ENCODE measurements at regions not wholly inside any gene's neighbourhood (a gene's known extent, or its start where the extent isn't known, plus 50 kb on each side); places are given as distances from the start of the nearest gene placed in this dataset.

DNA sequence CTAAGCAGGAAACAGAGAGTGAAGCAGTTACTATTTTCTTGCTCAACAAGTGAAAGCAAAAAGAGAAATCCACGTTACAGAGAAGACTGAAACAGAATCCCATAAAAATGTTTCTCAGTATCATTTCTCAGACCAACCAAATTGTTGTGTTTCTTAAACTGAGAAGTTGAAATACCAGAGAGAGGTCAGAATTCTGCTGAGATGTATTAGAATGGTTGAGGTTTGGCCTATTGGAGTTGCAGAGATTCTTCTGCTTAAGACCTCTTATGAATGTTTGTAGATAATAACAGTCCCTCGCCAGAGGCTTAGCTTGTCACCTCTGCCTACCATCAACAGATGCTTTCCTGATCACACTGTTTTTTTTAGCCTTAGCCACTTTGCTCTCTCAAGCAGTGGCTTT lies 481.4 kb downstream of the TRIML1 start:
- TF ChIP-seq, protein P1, sequence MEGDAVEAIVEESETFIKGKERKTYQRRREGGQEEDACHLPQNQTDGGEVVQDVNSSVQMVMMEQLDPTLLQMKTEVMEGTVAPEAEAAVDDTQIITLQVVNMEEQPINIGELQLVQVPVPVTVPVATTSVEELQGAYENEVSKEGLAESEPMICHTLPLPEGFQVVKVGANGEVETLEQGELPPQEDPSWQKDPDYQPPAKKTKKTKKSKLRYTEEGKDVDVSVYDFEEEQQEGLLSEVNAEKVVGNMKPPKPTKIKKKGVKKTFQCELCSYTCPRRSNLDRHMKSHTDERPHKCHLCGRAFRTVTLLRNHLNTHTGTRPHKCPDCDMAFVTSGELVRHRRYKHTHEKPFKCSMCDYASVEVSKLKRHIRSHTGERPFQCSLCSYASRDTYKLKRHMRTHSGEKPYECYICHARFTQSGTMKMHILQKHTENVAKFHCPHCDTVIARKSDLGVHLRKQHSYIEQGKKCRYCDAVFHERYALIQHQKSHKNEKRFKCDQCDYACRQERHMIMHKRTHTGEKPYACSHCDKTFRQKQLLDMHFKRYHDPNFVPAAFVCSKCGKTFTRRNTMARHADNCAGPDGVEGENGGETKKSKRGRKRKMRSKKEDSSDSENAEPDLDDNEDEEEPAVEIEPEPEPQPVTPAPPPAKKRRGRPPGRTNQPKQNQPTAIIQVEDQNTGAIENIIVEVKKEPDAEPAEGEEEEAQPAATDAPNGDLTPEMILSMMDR (IDR thresholded peaks at IDR 0.05): no peak
- no peak for TF ChIP-seq POLR2A (IDR thresholded peaks at IDR 0.05)
